OCI-LY7 (cell line): ENCODE measurements at regions not wholly inside any gene's neighbourhood (a gene's known extent, or its start where the extent isn't known, plus 50 kb on each side); places are given as distances from the start of the nearest gene placed in this dataset.
"Not testable (repeated sequence)": the region's sequence is repeated elsewhere in the genome, so short reads cannot be mapped to it uniquely, and the experiment has no call there.

Experiments used
- BruUV-seq: library from RNA; stranded (reverse); fragments of 400-500 nt; replicated peaks from 2 replicates; lab custom pipeline; 2021; lab: Mats Ljungman, UMichigan
- CTCF ChIA-PET: fragments of 300-600 bp; sonication (Branson Sonifier 250); formaldehyde crosslinking; loops from one replicate; lab custom pipeline; 2022; ENCODE audit warnings: antibody characterized with exemption; ENCODE audit not compliant: unreplicated experiment; lab: Charles Lee
- POLR2A ChIA-PET: fragments of 300-600 bp; sonication (Branson Sonifier 250); formaldehyde crosslinking; loops from one replicate; lab custom pipeline; 2022; ENCODE audit warnings: antibody characterized with exemption; lab: Charles Lee
- DNase-seq: peaks from one replicate; pipeline ENCODE4 v3.0.0-alpha.2; 2015; ENCODE audit warnings: low spot score
- H2AFZ ChIP-seq: fragments of 200-600 bp; sonication (generic), shearing (Covaris generic); 2 replicates; pipeline ENCODE4 v1.6.1; 2014; ENCODE audit warnings: mild to moderate bottlenecking, antibody characterized with exemption, low read length, moderate library complexity
- H3K27ac ChIP-seq: fragments of 200-600 bp; sonication (generic); 2 replicates; pipeline ENCODE4 v1.5.1; 2014; ENCODE audit warnings: mixed run types, low read depth, mild to moderate bottlenecking, moderate library complexity, low read length, inconsistent platforms; ENCODE audit not compliant: poor library complexity, severe bottlenecking
- H3K36me3 ChIP-seq: fragments of 200-600 bp; sonication (generic); 2 replicates; pipeline ENCODE4 v1.6.1; 2014; ENCODE audit warnings: mild to moderate bottlenecking, antibody characterized with exemption, low read length, moderate library complexity, mixed read lengths; ENCODE audit not compliant: insufficient read depth
- H3K4me1 ChIP-seq: fragments of 200-600 bp; sonication (generic); 2 replicates; pipeline ENCODE4 v1.5.1; 2014; ENCODE audit warnings: mild to moderate bottlenecking, low read length; ENCODE audit not compliant: insufficient read depth, poor library complexity, severe bottlenecking
- H3K4me2 ChIP-seq: fragments of 200-600 bp; sonication (generic); 2 replicates; pipeline ENCODE4 v1.6.1; 2014; ENCODE audit warnings: mild to moderate bottlenecking, low read length
- H3K4me3 ChIP-seq: fragments of 200-600 bp; sonication (generic); 2 replicates; pipeline ENCODE4 v1.5.1; 2014; ENCODE audit warnings: mild to moderate bottlenecking, low read depth, low read length; ENCODE audit not compliant: poor library complexity, severe bottlenecking
- H3K79me2 ChIP-seq: fragments of 200-600 bp; sonication (generic); 2 replicates; pipeline ENCODE4 v1.6.1; 2016; ENCODE audit warnings: low read depth, mild to moderate bottlenecking, low read length, moderate library complexity, mixed read lengths; ENCODE audit not compliant: insufficient read depth
- H3K9me2 ChIP-seq: fragments of 200-600 bp; sonication (generic); 2 replicates; pipeline ENCODE4 v1.6.1; 2016; ENCODE audit warnings: mild to moderate bottlenecking, low read length, mixed read lengths; ENCODE audit not compliant: insufficient read depth
- H3K9me3 ChIP-seq: fragments of 200-600 bp; sonication (generic); 2 replicates; pipeline ENCODE4 v1.6.1; 2014; ENCODE audit warnings: mild to moderate bottlenecking, mixed run types, low read length, mixed read lengths
- H4K20me1 ChIP-seq: fragments of 200-600 bp; sonication (generic); 2 replicates; pipeline ENCODE4 v1.6.1; 2014; ENCODE audit warnings: mild to moderate bottlenecking, antibody characterized with exemption, low read length, moderate library complexity, mixed read lengths; ENCODE audit not compliant: insufficient read depth
- CTCF ChIP-seq: fragments of 200-600 bp; sonication (generic); conservative IDR thresholded peaks from 2 replicates; pipeline ENCODE4 v1.5.1; 2014; ENCODE audit warnings: mild to moderate bottlenecking, antibody characterized with exemption, low read length, moderate library complexity, mixed read lengths
- EZH2phosphoT487 ChIP-seq: fragments of 200-600 bp; sonication (generic); IDR thresholded peaks from 2 replicates; pipeline ENCODE4 v1.6.1; 2018; ENCODE audit warnings: low read depth, borderline replicate concordance, mild to moderate bottlenecking, mixed run types, antibody characterized with exemption, low read length, moderate library complexity, mixed read lengths
- intact Hi-C: fragments of 100-400 bp; cut with micrococcal nuclease; formaldehyde crosslinking; loops from one replicate; pipeline ENCODE4 v1.10.0; 2022; ENCODE audit not compliant: unreplicated experiment

- POLR2A ChIA-PET, result no interaction called here
Measured at GRCh38 chr2:77721593-77721992, 199.4 kb upstream of the LRRTM4 start.

GRCh38 chr2:77725045-77725444 is 202.9 kb upstream of the LRRTM4 start:
- BruUV-seq, result no TSS peak
- H3K36me3 ChIP-seq, result no peaks in the 10 kb centered on the region
- no peak overlapping the region for H3K4me2 ChIP-seq
- H4K20me1 ChIP-seq, result no peaks in the 10 kb centered on the region
- no peak for DNase-seq
- H2AFZ ChIP-seq, result no peak overlapping the region
- intact Hi-C loops, result no loop called here
- ChIA-PET POLR2A (no interaction called here), CTCF (no interaction called here)
- H3K79me2 ChIP-seq, result no peaks in the 10 kb centered on the region
- TF ChIP-seq EZH2phosphoT487 (no peak), CTCF (no peak)
- H3K27ac ChIP-seq, result no peak overlapping the region
- H3K9me2 ChIP-seq, result no peaks in the 10 kb centered on the region
- H3K9me3 ChIP-seq, result no peaks in the 10 kb centered on the region
- H3K4me3 ChIP-seq, result no peak overlapping the region
- no peaks in the 10 kb centered on the region for H3K4me1 ChIP-seq

More at GRCh38 chr2:77721593-77721992, 199.4 kb upstream of the LRRTM4 start:
- no peaks in the 10 kb centered on the region for H3K9me3 ChIP-seq
- intact Hi-C loops, result no loop called here
- H4K20me1 ChIP-seq, result no peaks in the 10 kb centered on the region
- no peaks in the 10 kb centered on the region for H3K79me2 ChIP-seq
- TF ChIP-seq EZH2phosphoT487 (no peak), CTCF (no peak)
- CTCF ChIA-PET, result no interaction called here
- no TSS peak for BruUV-seq
- H3K9me2 ChIP-seq, result no peaks in the 10 kb centered on the region
- DNase-seq, result no peak
- no peak overlapping the region for H3K4me3 ChIP-seq
- H3K4me2 ChIP-seq, result no peak overlapping the region
- H3K27ac ChIP-seq, result no peak overlapping the region
- H2AFZ ChIP-seq, result no peak overlapping the region
- no peaks in the 10 kb centered on the region for H3K4me1 ChIP-seq
- no peaks in the 10 kb centered on the region for H3K36me3 ChIP-seq

- H3K36me3 ChIP-seq, H3K9me2 ChIP-seq, H3K79me2 ChIP-seq, BruUV-seq, CTCF ChIA-PET, H3K4me2 ChIP-seq, H2AFZ ChIP-seq, H3K4me1 ChIP-seq, H4K20me1 ChIP-seq, H3K27ac ChIP-seq, H3K4me3 ChIP-seq, H3K9me3 ChIP-seq, POLR2A ChIA-PET, DNase-seq, intact Hi-C loops: not testable (repeated sequence)
Measured at GRCh38 chr2:77734662-77735340, 212.6 kb upstream of the LRRTM4 start.
